HCT116 (cell line): ENCODE measurements at regions not wholly inside any gene's neighbourhood (a gene's known extent, or its start where the extent isn't known, plus 50 kb on each side); places are given as distances from the start of the nearest gene placed in this dataset.

Experiments used
- ATAC-seq: fragments of 200-7000 bp; cut with Tn5 transposase; 2 replicates; pipeline ENCODE4 v1.9.1; 2020; ENCODE audit warnings: mild to moderate bottlenecking, moderate library complexity
- BruUV-seq: library from RNA; stranded (reverse); fragments of 400-500 nt; replicated peaks from 2 replicates; lab custom pipeline; 2021; lab: Mats Ljungman, UMichigan
- CTCF ChIA-PET: fragments of 300-600 bp; sonication (Branson Sonifier 250); formaldehyde crosslinking; loops from one replicate; lab custom pipeline; 2021; ENCODE audit warnings: antibody characterized with exemption; lab: Charles Lee
- POLR2A ChIA-PET: fragments of 300-600, 350-600 bp; sonication (Branson Sonifier 250); formaldehyde crosslinking; loops from one replicate; lab custom pipeline; 2021; ENCODE audit warnings: antibody characterized with exemption; lab: Charles Lee
- RAD21 ChIA-PET, 2 experiments: fragments of 300-600 bp; sonication (Branson Sonifier 250); formaldehyde crosslinking; loops; one replicate each; lab custom pipeline; 2023; ENCODE audit warnings: low total read pairs in 2 of 2; ENCODE audit not compliant: uncharacterized antibody in 2 of 2, unreplicated experiment in 2 of 2, low non-redundant PET in 1 of 2; lab: Charles Lee
- DNase-seq: peaks from one replicate; pipeline ENCODE4 v3.0.0-alpha.2; 2010; ENCODE audit warnings: low read depth, low spot score
- H2AFZ ChIP-seq: fragments of 200-600 bp; shearing (Covaris generic), sonication (generic); 2 replicates; pipeline ENCODE4 v1.6.1; 2017; ENCODE audit warnings: low read depth, mixed run types, mixed read lengths, antibody characterized with exemption, low read length; ENCODE audit not compliant: poor library complexity, severe bottlenecking
- H3K27ac ChIP-seq: 2 replicates; pipeline ENCODE4 v1.5.1; 2012; ENCODE audit warnings: low read depth, low read length
- H3K27me3 ChIP-seq: fragments of 200-600 bp; sonication (generic); 2 replicates; pipeline ENCODE4 v1.6.1; 2016; ENCODE audit warnings: mixed run types, low read length, mixed read lengths; ENCODE audit not compliant: insufficient read depth
- H3K36me3 ChIP-seq, 2 experiments: fragments of 200-500 bp in 1 of 2; fragments of 200-600 bp in 1 of 2; sonication (Bioruptor generic) in 1 of 2; sonication (generic) in 1 of 2; 2 replicates each; pipeline versions ENCODE4 v1.5.1 to v1.6.1; 2014 to 2016; ENCODE audit warnings: low read length in 2 of 2, inconsistent platforms in 1 of 2, mixed read lengths in 1 of 2, mixed run types in 1 of 2; ENCODE audit not compliant: insufficient read depth in 2 of 2, control insufficient read depth in 1 of 2
- H3K4me1 ChIP-seq, 2 experiments: fragments of 200-600 bp in 1 of 2; sonication (generic) in 1 of 2; 2 replicates each; pipeline versions ENCODE4 v1.5.1 to v1.6.1; 2012 to 2017; ENCODE audit warnings: low read length in 2 of 2, inconsistent platforms in 1 of 2, mild to moderate bottlenecking in 1 of 2, mixed read lengths in 1 of 2, mixed run types in 1 of 2, moderate library complexity in 1 of 2; ENCODE audit not compliant: insufficient read depth in 2 of 2, control insufficient read depth in 1 of 2
- H3K4me2 ChIP-seq: fragments of 200-600 bp; sonication (generic); 2 replicates; pipeline ENCODE4 v1.6.1; 2017; ENCODE audit warnings: mixed run types, low read length, mixed read lengths
- H3K4me3 ChIP-seq, 2 experiments: fragments of 200-600 bp in 1 of 2; sonication (generic) in 1 of 2; replicated peaks in 1 of 2; 2 replicates each; pipeline ENCODE4 v1.5.1; 2011 to 2016; ENCODE audit warnings: low read length in 2 of 2, control low read depth in 1 of 2, low read depth in 1 of 2, mild to moderate bottlenecking in 1 of 2, mixed read lengths in 1 of 2, mixed run types in 1 of 2
- H3K79me2 ChIP-seq: fragments of 200-600 bp; sonication (generic); 2 replicates; pipeline ENCODE4 v1.6.1; 2017; ENCODE audit warnings: mild to moderate bottlenecking, mixed run types, low read length, moderate library complexity, mixed read lengths; ENCODE audit not compliant: insufficient read depth
- H3K9ac ChIP-seq: fragments of 200-600 bp; sonication (generic); 2 replicates; pipeline ENCODE4 v1.6.1; 2016; ENCODE audit warnings: low read length, mixed read lengths
- H3K9me2 ChIP-seq: fragments of 200-600 bp; sonication (generic), shearing (Covaris generic); 2 replicates; pipeline ENCODE4 v1.6.1; 2017; ENCODE audit warnings: mixed run types, mild to moderate bottlenecking, moderate library complexity; ENCODE audit not compliant: insufficient read depth
- H3K9me3 ChIP-seq, 2 experiments: fragments of 200-500 bp in 1 of 2; fragments of 200-600 bp in 1 of 2; sonication (Bioruptor generic) in 1 of 2; sonication (generic) in 1 of 2; 2 replicates each; pipeline ENCODE4 v1.6.1; 2014 to 2017; ENCODE audit warnings: low read length in 2 of 2, mixed read lengths in 2 of 2, inconsistent platforms in 1 of 2, low read depth in 1 of 2, mild to moderate bottlenecking in 1 of 2, mixed run types in 1 of 2, moderate library complexity in 1 of 2; ENCODE audit not compliant: control insufficient read depth in 1 of 2, insufficient read depth in 1 of 2
- H4K20me1 ChIP-seq: fragments of 200-600 bp; sonication (generic), shearing (Covaris generic); 2 replicates; pipeline ENCODE4 v1.6.1; 2017; ENCODE audit warnings: mixed run types, mild to moderate bottlenecking, moderate library complexity; ENCODE audit not compliant: insufficient read depth
- EGR1 ChIP-seq: IDR thresholded peaks from 2 replicates; pipeline ENCODE4 v1.6.1; 2012; ENCODE audit warnings: low read depth
- ELF1 ChIP-seq: IDR thresholded peaks from 2 replicates; pipeline ENCODE4 v1.6.1; 2012; ENCODE audit warnings: low read depth, borderline replicate concordance
- EZH2 ChIP-seq: fragments of 200-600 bp; sonication (generic); IDR thresholded peaks from 2 replicates; pipeline ENCODE4 v1.6.1; 2017; ENCODE audit warnings: antibody characterized with exemption, mixed run types
- FOSL1 ChIP-seq: IDR thresholded peaks from 2 replicates; pipeline ENCODE4 v1.6.1; 2012; ENCODE audit warnings: low read depth
- JUND ChIP-seq: IDR thresholded peaks from 2 replicates; pipeline ENCODE4 v1.6.1; 2012
- POLR2AphosphoS5 ChIP-seq: IDR thresholded peaks from 2 replicates; pipeline ENCODE4 v1.6.1; 2011; ENCODE audit warnings: mild to moderate bottlenecking, low read depth, low read length, moderate library complexity
- SIN3A ChIP-seq: IDR thresholded peaks from 2 replicates; pipeline ENCODE4 v1.6.1; 2012; ENCODE audit warnings: low read depth
- SP1 ChIP-seq: IDR thresholded peaks from 2 replicates; pipeline ENCODE4 v1.6.1; 2012; ENCODE audit warnings: low read depth
- TCF7L2 ChIP-seq: IDR thresholded peaks from 2 replicates; pipeline ENCODE4 v1.7.0; 2011; ENCODE audit warnings: borderline replicate concordance, inconsistent platforms; ENCODE audit not compliant: insufficient read depth, insufficient read length; ENCODE audit errors: extremely low read depth
- intact Hi-C: fragments of 100-400 bp; cut with micrococcal nuclease; formaldehyde crosslinking; loops from 2 replicates; pipeline ENCODE4 v1.10.0; 2022
- TF ChIP-seq, protein P1 (sequence below): IDR thresholded peaks from 2 replicates; pipeline ENCODE4 v1.6.1; 2012

- H3K4me2 ChIP-seq: no peak overlapping the region
- DNase-seq: no peak
- RAD21 ChIA-PET: no interaction called here
- H3K4me1 ChIP-seq: no peaks in the 10 kb centered on the region
- TF ChIP-seq FOSL1: no peak
- no peak for TF ChIP-seq EGR1
- no peak for TF ChIP-seq SP1
- TF ChIP-seq, all 23 proteins: peak for 0
- Histone ChIP-seq H3K27me3 (peaks cover 3% of the 10 kb centered on the region; the same call in 1 of the 2 replicates), H4K20me1 (no peaks in the 10 kb centered on the region), H3K27ac (no peak overlapping the region), H3K9me2 (no peaks in the 10 kb centered on the region), H3K79me2 (no peaks in the 10 kb centered on the region), H3K4me3 (no peak overlapping the region), H3K36me3 (no peaks in the 10 kb centered on the region), H3K9me3 (no peaks in the 10 kb centered on the region), H3K9ac (no peak overlapping the region), H2AFZ (no peak overlapping the region)
- no peak for ATAC-seq
- POLR2A ChIA-PET: no interaction called here
- intact Hi-C loops: no loop called here
- BruUV-seq: no TSS peak
- CTCF ChIA-PET: no interaction called here
Measured at GRCh38 chr2:217568289-217568971, 434.4 kb downstream of the TNS1 start.

- TF ChIP-seq FOSL1 (no peak), POLR2AphosphoS5 (no peak), ELF1 (no peak), EZH2 (no peak), SIN3A (no peak), TCF7L2 (no peak), EGR1 (no peak), JUND (no peak)
- TF ChIP-seq, protein P1, sequence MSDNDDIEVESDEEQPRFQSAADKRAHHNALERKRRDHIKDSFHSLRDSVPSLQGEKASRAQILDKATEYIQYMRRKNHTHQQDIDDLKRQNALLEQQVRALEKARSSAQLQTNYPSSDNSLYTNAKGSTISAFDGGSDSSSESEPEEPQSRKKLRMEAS: no peak
- TF ChIP-seq, all 23 proteins: peak for 0
- Histone ChIP-seq H3K4me3 (no peak overlapping the region), H3K36me3 (no peaks in the 10 kb centered on the region), H2AFZ (no peak overlapping the region), H3K9me2 (no peaks in the 10 kb centered on the region), H3K27me3 (peaks cover 5% of the 10 kb centered on the region), H3K9me3 (no peaks in the 10 kb centered on the region), H4K20me1 (no peaks in the 10 kb centered on the region), H3K79me2 (no peaks in the 10 kb centered on the region), H3K9ac (no peak overlapping the region), H3K4me2 (no peak overlapping the region), H3K4me1 (no peaks in the 10 kb centered on the region), H3K27ac (no peak overlapping the region)
- no peak for ATAC-seq
- POLR2A ChIA-PET: interaction anchor here (0.7 kb wide), 1 partner anchor 390 kb away, joined by 3 read pairs; no protein-coding TSS in a partner anchor
- RAD21 ChIA-PET: no interaction called here
- no TSS peak for BruUV-seq
- intact Hi-C loops: no loop called here
- CTCF ChIA-PET: no interaction called here
- DNase-seq: no peak
Measured at GRCh38 chr2:217563565-217563964, 439.2 kb downstream of the TNS1 start.
